H1 (cell line): ENCODE measurements at regions not wholly inside any gene's neighbourhood (a gene's known extent, or its start where the extent isn't known, plus 50 kb on each side); places are given as distances from the start of the nearest gene placed in this dataset.

Experiments used
- CTCF ChIA-PET: fragments of 300-600 bp; sonication (Branson Sonifier 250); formaldehyde crosslinking; loops from one replicate; lab custom pipeline; 2021; ENCODE audit not compliant: partially characterized antibody; lab: Charles Lee
- POLR2A ChIA-PET: fragments of 300-600 bp; sonication (Branson Sonifier 250); formaldehyde crosslinking; loops from one replicate; lab custom pipeline; 2021; ENCODE audit warnings: inconsistent platforms; ENCODE audit not compliant: partially characterized antibody; lab: Charles Lee
- DNase-seq, 2 experiments: peaks; one replicate each; pipeline versions ENCODE4 v3.0.0 to v3.0.0-alpha.2; 2010 to 2022; ENCODE audit warnings: low spot score in 2 of 2, low read depth in 1 of 2, mixed read lengths in 1 of 2
- FAIRE-seq: peaks from 2 replicates; lab custom pipeline; 2011; peaks lifted over from hg19 to GRCh38; lab: Jason Lieb, UNC
- H2AFZ ChIP-seq: 2 replicates; pipeline ENCODE4 v1.8.1; 2012; ENCODE audit warnings: low read length, inconsistent platforms
- H2AK5ac ChIP-seq: 2 replicates; pipeline ENCODE4 v1.6.1; 2013; ENCODE audit warnings: low read depth, low read length
- H2BK120ac ChIP-seq: replicated peaks from 2 replicates; pipeline ENCODE3; 2013; ENCODE audit warnings: low read depth, low read length, inconsistent platforms
- H2BK12ac ChIP-seq: 2 replicates; pipeline ENCODE4 v1.6.1; 2013; ENCODE audit warnings: low read depth, low read length
- H2BK15ac ChIP-seq: 2 replicates; pipeline ENCODE4 v1.6.1; 2013; ENCODE audit warnings: low read length
- H2BK20ac ChIP-seq: 2 replicates; pipeline ENCODE4 v1.6.1; 2013; ENCODE audit warnings: low read length
- H2BK5ac ChIP-seq: 2 replicates; pipeline ENCODE4 v1.6.1; 2013; ENCODE audit warnings: low read depth, low read length
- H3K14ac ChIP-seq: 2 replicates; pipeline ENCODE4 v1.6.1; 2013; ENCODE audit warnings: inconsistent platforms; ENCODE audit not compliant: insufficient read length
- H3K18ac ChIP-seq: 2 replicates; pipeline ENCODE4 v1.6.1; 2013; ENCODE audit warnings: low read length; ENCODE audit errors: extremely low read depth
- H3K23ac ChIP-seq: 2 replicates; pipeline ENCODE4 v1.6.1; 2013; ENCODE audit warnings: inconsistent platforms; ENCODE audit not compliant: insufficient read length
- H3K23me2 ChIP-seq: 2 replicates; pipeline ENCODE4 v1.6.1; 2013; ENCODE audit warnings: low read depth, low read length
- H3K27ac ChIP-seq: 2 replicates; pipeline ENCODE4 v1.6.1; 2011; ENCODE audit warnings: low read depth, low read length, inconsistent platforms
- H3K27me3 ChIP-seq, 4 experiments: replicated peaks in 1 of 4; 1 replicate in 1 of 4; 2 replicates in 3 of 4; pipeline versions ENCODE4 v1.6.1 to v1.8.1; 2011 to 2013; ENCODE audit warnings: low read length in 3 of 4, mild to moderate bottlenecking in 3 of 4, inconsistent platforms in 2 of 4, mixed read lengths in 2 of 4, moderate library complexity in 1 of 4; ENCODE audit not compliant: control insufficient read depth in 3 of 4, insufficient read depth in 3 of 4; ENCODE audit errors: extremely low read depth in 1 of 4
- H3K36me3 ChIP-seq, 4 experiments: 2 replicates each; pipeline versions ENCODE4 v1.6.1 to v1.8.1; 2011 to 2013; ENCODE audit warnings: mild to moderate bottlenecking in 4 of 4, low read length in 3 of 4, moderate library complexity in 2 of 4, control low read depth in 1 of 4, inconsistent platforms in 1 of 4; ENCODE audit not compliant: insufficient read depth in 4 of 4, control insufficient read depth in 2 of 4
- H3K4ac ChIP-seq: replicated peaks from 2 replicates; pipeline ENCODE3; 2013; ENCODE audit warnings: low read length, low read depth, mixed read lengths, inconsistent platforms; ENCODE audit not compliant: insufficient read length
- H3K4me1 ChIP-seq, 4 experiments: replicated peaks in 1 of 4; 1 replicate in 1 of 4; 2 replicates in 3 of 4; pipeline versions ENCODE4 v1.6.1 to v1.8.1; 2011 to 2013; ENCODE audit warnings: low read length in 3 of 4, inconsistent platforms in 2 of 4, mixed read lengths in 1 of 4; ENCODE audit not compliant: insufficient read depth in 4 of 4, control insufficient read depth in 3 of 4
- H3K4me2 ChIP-seq, 2 experiments: 2 replicates each; pipeline versions ENCODE4 v1.6.1 to v1.8.1; 2011 to 2013; ENCODE audit warnings: low read depth in 2 of 2, low read length in 2 of 2, control low read depth in 1 of 2, inconsistent platforms in 1 of 2, mild to moderate bottlenecking in 1 of 2; ENCODE audit not compliant: insufficient read depth in 1 of 2
- H3K4me3 ChIP-seq, 4 experiments: fragments of 200-600, 300-600 bp in 1 of 4; sonication (generic), shearing (Covaris generic), sonication (Bioruptor Twin) in 1 of 4; 2 replicates each; pipeline versions ENCODE4 v1.5.1 to v1.8.1; 2011 to 2016; ENCODE audit warnings: low read length in 4 of 4, low read depth in 3 of 4, control low read depth in 2 of 4, inconsistent platforms in 2 of 4, mild to moderate bottlenecking in 2 of 4, mixed read lengths in 1 of 4, moderate library complexity in 1 of 4; ENCODE audit not compliant: insufficient read depth in 2 of 4; ENCODE audit errors: extremely low read depth in 1 of 4
- H3K56ac ChIP-seq: replicated peaks from 2 replicates; pipeline ENCODE3; 2013; ENCODE audit warnings: low read depth, mild to moderate bottlenecking, mixed read lengths, low read length, inconsistent platforms; ENCODE audit not compliant: insufficient read length
- H3K79me1 ChIP-seq: 2 replicates; pipeline ENCODE4 v1.6.1; 2013; ENCODE audit warnings: low read depth, low read length, control low read depth
- H3K79me2 ChIP-seq, 2 experiments: 2 replicates each; pipeline versions ENCODE4 v1.6.1 to v1.8.1; 2012 to 2013; ENCODE audit warnings: low read length in 2 of 2, mild to moderate bottlenecking in 2 of 2, inconsistent platforms in 1 of 2; ENCODE audit not compliant: insufficient read depth in 2 of 2, control insufficient read depth in 1 of 2
- H3K9ac ChIP-seq, 4 experiments: replicated peaks in 1 of 4; 1 replicate in 1 of 4; 2 replicates in 3 of 4; pipeline versions ENCODE4 v1.6.1 to v1.8.1; 2011 to 2013; ENCODE audit warnings: low read depth in 3 of 4, low read length in 3 of 4, control low read depth in 2 of 4, mild to moderate bottlenecking in 2 of 4, moderate library complexity in 2 of 4, inconsistent platforms in 1 of 4; ENCODE audit errors: extremely low read depth in 1 of 4
- H3K9me3 ChIP-seq, 2 experiments: 2 replicates each; pipeline versions ENCODE4 v1.6.1 to v1.8.1; 2012 to 2013; ENCODE audit warnings: mild to moderate bottlenecking in 2 of 2, moderate library complexity in 2 of 2, control low read depth in 1 of 2, inconsistent platforms in 1 of 2, low read depth in 1 of 2, low read length in 1 of 2, mixed read lengths in 1 of 2; ENCODE audit not compliant: insufficient read depth in 2 of 2
- H4K20me1 ChIP-seq, 2 experiments: replicated peaks in 1 of 2; 2 replicates each; pipeline versions ENCODE3 to v1.8.1; 2011 to 2013; ENCODE audit warnings: inconsistent platforms in 2 of 2, low read length in 2 of 2, mild to moderate bottlenecking in 1 of 2; ENCODE audit not compliant: insufficient read depth in 2 of 2, control insufficient read depth in 1 of 2
- H4K5ac ChIP-seq: 2 replicates; pipeline ENCODE4 v1.6.1; 2013; ENCODE audit warnings: low read length, low read depth, mixed read lengths, inconsistent platforms; ENCODE audit not compliant: insufficient read length
- H4K8ac ChIP-seq: 2 replicates; pipeline ENCODE4 v1.8.0; 2013; ENCODE audit warnings: mild to moderate bottlenecking, moderate library complexity, low read length, inconsistent platforms; ENCODE audit not compliant: insufficient read depth; ENCODE audit errors: extremely low read depth
- H4K91ac ChIP-seq: replicated peaks from 2 replicates; pipeline ENCODE3; 2013; ENCODE audit warnings: low read length, mixed read lengths, inconsistent platforms; ENCODE audit not compliant: insufficient read length
- EGR1 ChIP-seq: IDR thresholded peaks from 2 replicates; pipeline ENCODE4 v1.6.1; 2011; ENCODE audit warnings: low read depth, low read length, borderline replicate concordance
- EP300 ChIP-seq, 2 experiments: IDR thresholded peaks; 1 replicate in 1 of 2; 2 replicates in 1 of 2; pipeline ENCODE4 v1.6.1; 2011 to 2012; ENCODE audit warnings: low read depth in 2 of 2, low read length in 2 of 2, mild to moderate bottlenecking in 2 of 2, borderline replicate concordance in 1 of 2, inconsistent platforms in 1 of 2, moderate library complexity in 1 of 2
- KDM1A ChIP-seq: fragments of 200-600, 300-600 bp; sonication (generic); IDR thresholded peaks from 2 replicates; pipeline ENCODE4 v1.7.1; 2016; ENCODE audit warnings: mild to moderate bottlenecking, low read length, borderline replicate concordance
- POLR2A ChIP-seq, 2 experiments: IDR thresholded peaks; 1 replicate in 1 of 2; 2 replicates in 1 of 2; pipeline ENCODE4 v1.6.1; 2011; ENCODE audit warnings: low read depth in 2 of 2, low read length in 2 of 2, mild to moderate bottlenecking in 2 of 2; ENCODE audit errors: control extremely low read depth in 1 of 2
- POLR2AphosphoS5 ChIP-seq: IDR thresholded peaks from 2 replicates; pipeline ENCODE4 v1.6.1; 2011; ENCODE audit warnings: low read depth, low read length
- RAD21 ChIP-seq, 2 experiments: IDR thresholded peaks in 1 of 2; conservative IDR thresholded peaks in 1 of 2; 2 replicates each; pipeline ENCODE4 v1.6.1; 2011; ENCODE audit warnings: low read depth in 2 of 2, low read length in 2 of 2, improper control_type of control experiment in 1 of 2, inconsistent platforms in 1 of 2, mild to moderate bottlenecking in 1 of 2, moderate library complexity in 1 of 2
- RNF2 ChIP-seq: fragments of 200-900, 300-1000 bp; sonication (generic); IDR thresholded peaks from 2 replicates; pipeline ENCODE4 v1.7.1; 2016; ENCODE audit warnings: borderline replicate concordance, low read depth, mild to moderate bottlenecking, antibody characterized with exemption, low read length; ENCODE audit not compliant: poor library complexity, severe bottlenecking; ENCODE audit errors: missing control alignments
- RXRA ChIP-seq: IDR thresholded peaks from 2 replicates; pipeline ENCODE4 v1.6.1; 2011; ENCODE audit warnings: low read depth, mild to moderate bottlenecking, low read length, moderate library complexity; ENCODE audit not compliant: insufficient read depth
- SIN3A ChIP-seq, 2 experiments: IDR thresholded peaks in 1 of 2; conservative IDR thresholded peaks in 1 of 2; 2 replicates each; pipeline ENCODE4 v1.6.1; 2011 to 2012; ENCODE audit warnings: low read length in 2 of 2, improper control_type of control experiment in 1 of 2, low read depth in 1 of 2, mild to moderate bottlenecking in 1 of 2
- SIX5 ChIP-seq: IDR thresholded peaks from 2 replicates; pipeline ENCODE4 v1.6.1; 2011; ENCODE audit warnings: mild to moderate bottlenecking, low read depth, low read length
- SRF ChIP-seq: IDR thresholded peaks from 2 replicates; pipeline ENCODE4 v1.6.1; 2011; ENCODE audit warnings: mild to moderate bottlenecking, low read depth, low read length, moderate library complexity
- YY1 ChIP-seq: IDR thresholded peaks from 2 replicates; pipeline ENCODE4 v1.6.1; 2011; ENCODE audit warnings: low read depth, mild to moderate bottlenecking, low read length
- WGBS, 2 experiments: shearing (Covaris generic) in 1 of 2; methylation state at CpG; one replicate each; pipeline versions ENCODE4 v1.1.6 to v1.1.7; 2013 to 2015; ENCODE audit warnings: low lambda C conversion rate in 2 of 2, mixed read lengths in 2 of 2, inconsistent platforms in 1 of 2, low coverage in 1 of 2, missing lambda C conversion rate in 1 of 2; ENCODE audit not compliant: insufficient replicate concordance in 2 of 2, insufficient coverage in 1 of 2, insufficient read length in 1 of 2; ENCODE audit errors: extremely low coverage in 1 of 2, missing lambda C conversion rate in 1 of 2; 5-methylcytosine and 5-hydroxymethylcytosine counted together

GRCh38 chr6:30795549-30796293, 51.4 kb upstream of the IER3 start:
- Histone ChIP-seq H4K5ac (no peak overlapping the region), H3K23ac (no peak overlapping the region), H2BK12ac (no peak overlapping the region), H3K4me2 (no peak overlapping the region), H3K4ac (no peak overlapping the region), H4K91ac (no peak overlapping the region), H2AFZ (no peak overlapping the region), H3K4me3 (no peak overlapping the region), H3K79me1 (no peaks in the 10 kb centered on the region), H2BK20ac (no peak overlapping the region), H2BK5ac (no peak overlapping the region), H4K8ac (no peak overlapping the region), H2BK120ac (no peak overlapping the region), H3K56ac (no peak overlapping the region), H3K9ac (no peak overlapping the region), H2AK5ac (no peak overlapping the region), H3K23me2 (no peaks in the 10 kb centered on the region), H3K27ac (no peak overlapping the region), H3K36me3 (no peaks in the 10 kb centered on the region), H4K20me1 (no peaks in the 10 kb centered on the region), H3K79me2 (no peaks in the 10 kb centered on the region), H2BK15ac (no peak overlapping the region), H3K18ac (no peak overlapping the region), H3K4me1 (no peaks in the 10 kb centered on the region), H3K14ac (no peak overlapping the region), H3K27me3 (peaks cover 0 to 5% (median 0%) of the 10 kb centered on the region in 4 experiments; a peak in 4 of 7 replicates), H3K9me3 (no peaks in the 10 kb centered on the region)
- ChIA-PET CTCF (interaction anchor here (0.6 to 1.0 kb wide), 3 partner anchors 24 to 105 kb away, joined by 3 to 4 read pairs (median 3); partner anchors contain the start of gene NRM), POLR2A (no interaction called here)
- no peak for FAIRE-seq
- WGBS, 2 experiments, result 85% methylated on average over 3 of the region's 3 CpGs; no CpG with 5 or more reads in 1 of the 2 experiments
- DNase-seq, result no peak
- TF ChIP-seq POLR2AphosphoS5 (no peak), RAD21 (IDR thresholded peaks at IDR 0.05 in 1 of 2, conservative IDR thresholded peaks at IDR 0.05 in 1 of 2; ENCODE audit: low read depth in 2 of 2, low read length in 2 of 2) (no peak), YY1 (no peak), EP300 (IDR thresholded peaks at IDR 0.05; ENCODE audit: borderline replicate concordance in 1 of 2, low read depth in 2 of 2, low read length in 2 of 2) (no peak), RXRA (no peak), KDM1A (no peak), SIX5 (no peak), SIN3A (conservative IDR thresholded peaks at IDR 0.05 in 1 of 2, IDR thresholded peaks at IDR 0.05 in 1 of 2; ENCODE audit: low read depth in 1 of 2, low read length in 2 of 2) (no peak), EGR1 (no peak), SRF (no peak), RNF2 (no peak), POLR2A (IDR thresholded peaks at IDR 0.05; ENCODE audit: control extremely low read depth in 1 of 2, low read depth in 2 of 2, low read length in 2 of 2) (no peak)
